ENCODE measurements at regions not wholly inside any gene's neighbourhood (a gene's known extent, or its start where the extent isn't known, plus 50 kb on each side); places are given as distances from the start of the nearest gene placed in this dataset.

- Histone ChIP-seq H3K36me3 (ENCODE audit: control insufficient read depth, insufficient read depth, low read length) (no peaks in the 10 kb centered on the region), H3K4me1 (ENCODE audit: control insufficient read depth, insufficient read depth, low read length) (no peaks in the 10 kb centered on the region), H3K4me3 (ENCODE audit: low read length) (no peak overlapping the region), H3K27me3 (ENCODE audit: control insufficient read depth, insufficient read depth, low read length) (no peaks in the 10 kb centered on the region), H3K9me3 (ENCODE audit: control insufficient read depth, insufficient read depth, low read length) (no peaks in the 10 kb centered on the region), H3K27ac (ENCODE audit: low read length) (no peak overlapping the region)
- DNase-seq (ENCODE audit: low read depth, low spot score) = no peak
- WGBS (ENCODE audit: insufficient coverage, insufficient read length) = no CpG with 5 or more reads among the region's 3 CpGs
Measured at GRCh38 chr1:204818998-204819397, 51.7 kb upstream of the NFASC start.

GRCh38 chr1:204819495-204819894, 51.2 kb upstream of the NFASC start:
- no peaks in the 10 kb centered on the region for H3K36me3 ChIP-seq (ENCODE audit: control insufficient read depth, insufficient read depth, low read length)
- no peaks in the 10 kb centered on the region for H3K27me3 ChIP-seq (ENCODE audit: control insufficient read depth, insufficient read depth, low read length)
- WGBS (ENCODE audit: insufficient coverage, insufficient read length) = no CpG with 5 or more reads among the region's 2 CpGs
- no peak for DNase-seq (ENCODE audit: low read depth, low spot score)
- H3K4me3 ChIP-seq (ENCODE audit: low read length) = no peak overlapping the region
- no peak overlapping the region for H3K27ac ChIP-seq (ENCODE audit: low read length)
- no peaks in the 10 kb centered on the region for H3K9me3 ChIP-seq (ENCODE audit: control insufficient read depth, insufficient read depth, low read length)
- H3K4me1 ChIP-seq (ENCODE audit: control insufficient read depth, insufficient read depth, low read length) = no peaks in the 10 kb centered on the region
